SK-N-SH (cell line): ENCODE measurements at regions not wholly inside any gene's neighbourhood (a gene's known extent, or its start where the extent isn't known, plus 50 kb on each side); places are given as distances from the start of the nearest gene placed in this dataset.

ENCODE experiments used
- CTCF ChIA-PET: fragments of 300-600, 350-600 bp; formaldehyde crosslinking; extraction: SDS; loops from one replicate; lab custom pipeline; 2021; lab: Yijun Ruan, JAX
- POLR2A ChIA-PET: fragments of 350-600 bp; sonication (Branson Sonifier 250); formaldehyde crosslinking; extraction: SDS; loops from one replicate; lab custom pipeline; 2020; ENCODE audit warnings: antibody characterized with exemption, inconsistent platforms; lab: Yijun Ruan, JAX
- DNase-seq: peaks from one replicate; pipeline ENCODE4 v3.0.0; 2012
- H2AFZ ChIP-seq: fragments of 200-600 bp; sonication (generic); 2 replicates; pipeline ENCODE4 v1.8.1; 2016; ENCODE audit warnings: antibody characterized with exemption, mild to moderate bottlenecking, low read depth
- H3F3A ChIP-seq: fragments of 200-600 bp; sonication (generic); replicated peaks from 2 replicates; pipeline ENCODE3; 2016; ENCODE audit warnings: antibody characterized with exemption, mild to moderate bottlenecking; ENCODE audit not compliant: insufficient read depth
- H3K27ac ChIP-seq, 2 experiments: fragments of 200-500 bp in 1 of 2; fragments of 200-600 bp in 1 of 2; sonication (Bioruptor generic) in 1 of 2; sonication (generic), shearing (Covaris generic) in 1 of 2; 2 replicates each; pipeline versions ENCODE4 v1.5.1 to v1.6.1; 2014 to 2016; ENCODE audit warnings: low read depth in 2 of 2, inconsistent platforms in 1 of 2, low read length in 1 of 2, mild to moderate bottlenecking in 1 of 2, mixed read lengths in 1 of 2
- H3K27me3 ChIP-seq: fragments of 200-600 bp; sonication (generic), shearing (Covaris generic); 2 replicates; pipeline ENCODE4 v1.6.1; 2016; ENCODE audit warnings: mixed run types; ENCODE audit not compliant: insufficient read depth
- H3K36me3 ChIP-seq, 2 experiments: fragments of 200-500 bp in 1 of 2; fragments of 200-600 bp in 1 of 2; sonication (Bioruptor generic) in 1 of 2; sonication (generic) in 1 of 2; replicated peaks in 1 of 2; 2 replicates each; pipeline versions ENCODE3 to v1.5.1; 2014 to 2016; ENCODE audit warnings: low read length in 1 of 2, mild to moderate bottlenecking in 1 of 2; ENCODE audit not compliant: insufficient read depth in 2 of 2, control insufficient read depth in 1 of 2
- H3K4me1 ChIP-seq, 2 experiments: fragments of 200-500 bp in 1 of 2; fragments of 200-600 bp in 1 of 2; sonication (Bioruptor generic) in 1 of 2; sonication (generic), shearing (Covaris generic) in 1 of 2; 2 replicates each; pipeline versions ENCODE4 v1.5.1 to v1.6.1; 2014 to 2016; ENCODE audit warnings: low read depth in 1 of 2, low read length in 1 of 2, mixed run types in 1 of 2; ENCODE audit not compliant: insufficient read depth in 2 of 2, control insufficient read depth in 1 of 2
- H3K4me2 ChIP-seq: fragments of 200-600 bp; sonication (generic), shearing (Covaris generic); 2 replicates; pipeline ENCODE4 v1.6.1; 2017; ENCODE audit warnings: mixed run types
- H3K4me3 ChIP-seq, 2 experiments: fragments of 200-500 bp in 1 of 2; fragments of 200-600 bp in 1 of 2; sonication (Bioruptor generic) in 1 of 2; sonication (generic), shearing (Covaris generic) in 1 of 2; 2 replicates each; pipeline versions ENCODE4 v1.5.1 to v1.8.1; 2014 to 2016; ENCODE audit warnings: low read depth in 2 of 2, inconsistent platforms in 1 of 2, low read length in 1 of 2, mild to moderate bottlenecking in 1 of 2, mixed read lengths in 1 of 2, moderate library complexity in 1 of 2
- H3K79me2 ChIP-seq: fragments of 200-600 bp; sonication (generic); 2 replicates; pipeline ENCODE4 v1.8.1; 2017; ENCODE audit warnings: mild to moderate bottlenecking; ENCODE audit not compliant: insufficient read depth
- H3K9ac ChIP-seq: fragments of 200-600 bp; sonication (generic); 2 replicates; pipeline ENCODE4 v1.6.1; 2017; ENCODE audit warnings: mixed run types
- H3K9me2 ChIP-seq: fragments of 200-600 bp; sonication (generic); 2 replicates; pipeline ENCODE4 v1.6.1; 2017; ENCODE audit warnings: mixed run types
- H3K9me3 ChIP-seq: fragments of 200-600 bp; sonication (generic); 2 replicates; pipeline ENCODE4 v1.6.1; 2017; ENCODE audit warnings: mixed run types, mild to moderate bottlenecking, moderate library complexity
- H4K20me1 ChIP-seq: fragments of 200-600 bp; sonication (generic); 2 replicates; pipeline ENCODE4 v1.6.1; 2017; ENCODE audit warnings: mild to moderate bottlenecking, mixed run types; ENCODE audit not compliant: insufficient read depth
- EP300 ChIP-seq, 2 experiments: IDR thresholded peaks; 2 replicates each; pipeline versions ENCODE4 v1.4.0 to v1.6.1; 2012; ENCODE audit warnings: borderline replicate concordance in 1 of 2, low read depth in 1 of 2, low read length in 1 of 2
- FOXM1 ChIP-seq: IDR thresholded peaks from 2 replicates; pipeline ENCODE4 v1.4.0; 2012; ENCODE audit warnings: low read depth, mild to moderate bottlenecking
- NRF1 ChIP-seq: IDR thresholded peaks from 2 replicates; pipeline ENCODE4 v1.6.1; 2012; ENCODE audit warnings: low read depth, mild to moderate bottlenecking, low read length
- POLR2AphosphoS5 ChIP-seq: IDR thresholded peaks from 2 replicates; pipeline ENCODE4 v1.6.1; 2012; ENCODE audit warnings: low read depth, low read length
- RFX5 ChIP-seq: IDR thresholded peaks from 2 replicates; pipeline ENCODE4 v1.6.1; 2012; ENCODE audit warnings: mild to moderate bottlenecking, improper control_type of control experiment, low read length
- RXRA ChIP-seq: IDR thresholded peaks from 2 replicates; pipeline ENCODE4 v1.4.0; 2012; ENCODE audit warnings: low read depth, mild to moderate bottlenecking, borderline replicate concordance
- TAF1 ChIP-seq: IDR thresholded peaks from 2 replicates; pipeline ENCODE4 v1.6.1; 2012; ENCODE audit warnings: low read depth, mild to moderate bottlenecking, low read length, moderate library complexity, borderline replicate concordance
- TCF12 ChIP-seq: IDR thresholded peaks from 2 replicates; pipeline ENCODE4 v1.4.0; 2012
- YY1 ChIP-seq: IDR thresholded peaks from 2 replicates; pipeline ENCODE4 v1.4.0; 2012; ENCODE audit warnings: low read depth, mild to moderate bottlenecking
- WGBS: methylation state at CpG from one replicate; pipeline ENCODE4 v1.1.6; 2017; ENCODE audit warnings: low lambda C conversion rate; 5-methylcytosine and 5-hydroxymethylcytosine counted together
- TF ChIP-seq, protein P1 (sequence below): fragments of 150-350 bp; IDR thresholded peaks from 2 replicates; pipeline ENCODE4 v1.6.1; 2016; ENCODE audit warnings: mild to moderate bottlenecking, low read depth, low read length
- TF ChIP-seq, protein P2 (sequence below): IDR thresholded peaks from 2 replicates; pipeline ENCODE4 v1.4.0; 2012; ENCODE audit warnings: low read depth, borderline replicate concordance
- TF ChIP-seq, protein P3 (sequence below): IDR thresholded peaks from 2 replicates; pipeline ENCODE4 v1.6.1; 2012; ENCODE audit warnings: mild to moderate bottlenecking, low read depth, low read length, moderate library complexity
- TF ChIP-seq, protein P4 (sequence below): IDR thresholded peaks from 2 replicates; pipeline ENCODE4 v1.4.0; 2012; ENCODE audit warnings: low read depth, borderline replicate concordance
- TF ChIP-seq, protein P5 (sequence below): fragments of 150-350 bp; IDR thresholded peaks from 2 replicates; pipeline ENCODE4 v1.6.1; 2017; ENCODE audit warnings: antibody characterized with exemption, low read length, low read depth, borderline replicate concordance

DNA sequence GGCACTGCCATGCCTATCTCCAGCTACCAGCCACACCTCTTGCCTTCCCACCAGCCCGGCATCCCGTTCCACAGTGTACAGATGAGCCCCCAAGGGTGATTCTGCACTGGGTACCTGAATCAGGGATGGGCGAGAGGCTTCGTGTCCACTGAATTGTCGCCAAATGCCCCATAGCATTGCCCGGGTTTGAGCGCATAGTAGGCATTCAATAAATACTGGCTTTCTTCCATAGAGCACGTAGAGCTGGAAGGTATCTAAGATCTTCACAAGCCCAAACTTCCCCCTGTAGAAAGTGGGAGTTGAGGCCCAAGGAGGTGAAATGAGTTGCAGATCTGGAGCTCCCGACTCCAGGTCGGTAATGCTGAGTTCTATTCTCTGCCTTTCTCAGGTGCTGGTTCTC, 358.7 kb downstream of the LPIN1 start:
- Histone ChIP-seq H3F3A (no peaks in the 10 kb centered on the region), H2AFZ (no peak overlapping the region), H3K4me1 (peaks cover 0 to 26% of the 10 kb centered on the region in 2 experiments; a peak in 2 of 4 replicates), H3K4me3 (no peak overlapping the region), H3K36me3 (no peaks in the 10 kb centered on the region), H3K9me2 (no peaks in the 10 kb centered on the region), H4K20me1 (no peaks in the 10 kb centered on the region), H3K27me3 (no peaks in the 10 kb centered on the region), H3K4me2 (no peak overlapping the region), H3K9me3 (no peaks in the 10 kb centered on the region), H3K79me2 (no peaks in the 10 kb centered on the region), H3K27ac (no peak overlapping the region; a peak in 1 of 4 replicates), H3K9ac (no peak overlapping the region)
- POLR2A ChIA-PET, result no interaction called here
- DNase-seq, result no peak
- WGBS, result 97% methylated on average over 10 of the region's 10 CpGs
- TF ChIP-seq, protein P1, sequence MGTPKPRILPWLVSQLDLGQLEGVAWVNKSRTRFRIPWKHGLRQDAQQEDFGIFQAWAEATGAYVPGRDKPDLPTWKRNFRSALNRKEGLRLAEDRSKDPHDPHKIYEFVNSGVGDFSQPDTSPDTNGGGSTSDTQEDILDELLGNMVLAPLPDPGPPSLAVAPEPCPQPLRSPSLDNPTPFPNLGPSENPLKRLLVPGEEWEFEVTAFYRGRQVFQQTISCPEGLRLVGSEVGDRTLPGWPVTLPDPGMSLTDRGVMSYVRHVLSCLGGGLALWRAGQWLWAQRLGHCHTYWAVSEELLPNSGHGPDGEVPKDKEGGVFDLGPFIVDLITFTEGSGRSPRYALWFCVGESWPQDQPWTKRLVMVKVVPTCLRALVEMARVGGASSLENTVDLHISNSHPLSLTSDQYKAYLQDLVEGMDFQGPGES, result no peak
- CTCF ChIA-PET, result interaction anchor here (0.7 to 1.6 kb wide), 2 partner anchors 9 to 15 kb away, joined by 3 read pairs; no protein-coding TSS in a partner anchor

DNA sequence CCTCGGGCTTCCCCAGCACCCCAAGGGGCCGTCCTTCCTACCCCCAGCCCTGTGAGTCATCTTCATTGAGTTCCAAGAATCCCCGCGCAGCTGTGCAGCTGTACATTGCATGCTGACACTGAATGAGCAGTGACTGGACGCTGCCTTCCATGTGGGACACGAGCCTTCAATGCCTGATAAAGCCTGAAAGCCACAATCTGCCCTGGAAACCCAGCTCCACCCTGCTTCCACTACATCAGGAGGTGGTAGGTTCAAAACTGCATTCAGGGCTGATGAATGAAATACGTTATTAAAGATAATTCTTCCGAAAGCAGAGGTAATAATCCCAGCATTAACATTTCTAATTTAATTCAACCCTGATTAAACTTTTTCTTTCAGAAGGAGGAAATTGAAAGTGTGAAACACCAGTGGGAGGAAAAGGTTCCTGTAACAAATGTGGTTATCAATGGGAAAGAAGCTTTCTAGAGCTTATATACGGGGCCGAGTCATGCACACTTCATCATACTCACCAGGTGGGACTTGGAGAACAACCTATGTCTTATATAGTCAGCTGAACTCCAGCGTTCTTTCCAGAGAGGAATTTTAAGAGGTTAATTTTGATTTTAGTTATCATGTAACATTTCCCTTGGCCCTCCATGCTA, 360.1 kb downstream of the LPIN1 start:
- no peaks in the 10 kb centered on the region for H4K20me1 ChIP-seq
- H3K27ac ChIP-seq, result peak overlapping the region in 1 of 2 experiments; percentile 85; a peak in 2 of 4 replicates
- peaks cover 0 to 26% of the 10 kb centered on the region in 2 experiments; a peak in 2 of 4 replicates for H3K4me1 ChIP-seq
- no peak overlapping the region for H3K9ac ChIP-seq
- peak; percentile 21 for DNase-seq
- POLR2A ChIA-PET, result no interaction called here
- H3K27me3 ChIP-seq, result no peaks in the 10 kb centered on the region
- peak overlapping the region; percentile 14; the same call in 1 of the 2 replicates for H3K4me2 ChIP-seq
- H3K9me3 ChIP-seq, result no peaks in the 10 kb centered on the region
- no peaks in the 10 kb centered on the region for H3K79me2 ChIP-seq
- CTCF ChIA-PET, result interaction anchor here (0.7 to 1.6 kb wide), 3 partner anchors 8 to 15 kb away, joined by 3 to 4 read pairs (median 3); no protein-coding TSS in a partner anchor
- H3K36me3 ChIP-seq, result no peaks in the 10 kb centered on the region
- no peak overlapping the region for H2AFZ ChIP-seq
- no peaks in the 10 kb centered on the region for H3K9me2 ChIP-seq
- no peak overlapping the region for H3K4me3 ChIP-seq
- WGBS, result 39% methylated on average over 11 of the region's 11 CpGs
- H3F3A ChIP-seq, result no peaks in the 10 kb centered on the region
- TF ChIP-seq NRF1 (0 out of 2 replicates have a peak, but pooled peaks have one; percentile 12), TAF1 (no peak; the same call in 1 of the 2 replicates), EP300 (IDR thresholded peaks at IDR 0.05; ENCODE audit: borderline replicate concordance in 1 of 2, low read depth in 1 of 2, low read length in 1 of 2) (peak in 1 of 2 experiments; percentile 95; a peak in 2 of 4 replicates), RFX5 (no peak), POLR2AphosphoS5 (peak; percentile 82; the same call in 1 of the 2 replicates), TCF12 (peak; percentile 99), RXRA (peak; percentile 88), FOXM1 (no peak), YY1 (no peak)
- TF ChIP-seq, protein P1, result no peak
- TF ChIP-seq, protein P2, sequence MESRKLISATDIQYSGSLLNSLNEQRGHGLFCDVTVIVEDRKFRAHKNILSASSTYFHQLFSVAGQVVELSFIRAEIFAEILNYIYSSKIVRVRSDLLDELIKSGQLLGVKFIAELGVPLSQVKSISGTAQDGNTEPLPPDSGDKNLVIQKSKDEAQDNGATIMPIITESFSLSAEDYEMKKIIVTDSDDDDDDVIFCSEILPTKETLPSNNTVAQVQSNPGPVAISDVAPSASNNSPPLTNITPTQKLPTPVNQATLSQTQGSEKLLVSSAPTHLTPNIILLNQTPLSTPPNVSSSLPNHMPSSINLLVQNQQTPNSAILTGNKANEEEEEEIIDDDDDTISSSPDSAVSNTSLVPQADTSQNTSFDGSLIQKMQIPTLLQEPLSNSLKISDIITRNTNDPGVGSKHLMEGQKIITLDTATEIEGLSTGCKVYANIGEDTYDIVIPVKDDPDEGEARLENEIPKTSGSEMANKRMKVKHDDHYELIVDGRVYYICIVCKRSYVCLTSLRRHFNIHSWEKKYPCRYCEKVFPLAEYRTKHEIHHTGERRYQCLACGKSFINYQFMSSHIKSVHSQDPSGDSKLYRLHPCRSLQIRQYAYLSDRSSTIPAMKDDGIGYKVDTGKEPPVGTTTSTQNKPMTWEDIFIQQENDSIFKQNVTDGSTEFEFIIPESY, result peak; percentile 79; the same call in 1 of the 2 replicates
- TF ChIP-seq, protein P3, sequence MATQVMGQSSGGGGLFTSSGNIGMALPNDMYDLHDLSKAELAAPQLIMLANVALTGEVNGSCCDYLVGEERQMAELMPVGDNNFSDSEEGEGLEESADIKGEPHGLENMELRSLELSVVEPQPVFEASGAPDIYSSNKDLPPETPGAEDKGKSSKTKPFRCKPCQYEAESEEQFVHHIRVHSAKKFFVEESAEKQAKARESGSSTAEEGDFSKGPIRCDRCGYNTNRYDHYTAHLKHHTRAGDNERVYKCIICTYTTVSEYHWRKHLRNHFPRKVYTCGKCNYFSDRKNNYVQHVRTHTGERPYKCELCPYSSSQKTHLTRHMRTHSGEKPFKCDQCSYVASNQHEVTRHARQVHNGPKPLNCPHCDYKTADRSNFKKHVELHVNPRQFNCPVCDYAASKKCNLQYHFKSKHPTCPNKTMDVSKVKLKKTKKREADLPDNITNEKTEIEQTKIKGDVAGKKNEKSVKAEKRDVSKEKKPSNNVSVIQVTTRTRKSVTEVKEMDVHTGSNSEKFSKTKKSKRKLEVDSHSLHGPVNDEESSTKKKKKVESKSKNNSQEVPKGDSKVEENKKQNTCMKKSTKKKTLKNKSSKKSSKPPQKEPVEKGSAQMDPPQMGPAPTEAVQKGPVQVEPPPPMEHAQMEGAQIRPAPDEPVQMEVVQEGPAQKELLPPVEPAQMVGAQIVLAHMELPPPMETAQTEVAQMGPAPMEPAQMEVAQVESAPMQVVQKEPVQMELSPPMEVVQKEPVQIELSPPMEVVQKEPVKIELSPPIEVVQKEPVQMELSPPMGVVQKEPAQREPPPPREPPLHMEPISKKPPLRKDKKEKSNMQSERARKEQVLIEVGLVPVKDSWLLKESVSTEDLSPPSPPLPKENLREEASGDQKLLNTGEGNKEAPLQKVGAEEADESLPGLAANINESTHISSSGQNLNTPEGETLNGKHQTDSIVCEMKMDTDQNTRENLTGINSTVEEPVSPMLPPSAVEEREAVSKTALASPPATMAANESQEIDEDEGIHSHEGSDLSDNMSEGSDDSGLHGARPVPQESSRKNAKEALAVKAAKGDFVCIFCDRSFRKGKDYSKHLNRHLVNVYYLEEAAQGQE, result peak; percentile 57; the same call in 1 of the 2 replicates
- TF ChIP-seq, protein P4, sequence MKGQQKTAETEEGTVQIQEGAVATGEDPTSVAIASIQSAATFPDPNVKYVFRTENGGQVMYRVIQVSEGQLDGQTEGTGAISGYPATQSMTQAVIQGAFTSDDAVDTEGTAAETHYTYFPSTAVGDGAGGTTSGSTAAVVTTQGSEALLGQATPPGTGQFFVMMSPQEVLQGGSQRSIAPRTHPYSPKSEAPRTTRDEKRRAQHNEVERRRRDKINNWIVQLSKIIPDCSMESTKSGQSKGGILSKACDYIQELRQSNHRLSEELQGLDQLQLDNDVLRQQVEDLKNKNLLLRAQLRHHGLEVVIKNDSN, result 0 out of 2 replicates have a peak, but pooled peaks have one; percentile 21
- TF ChIP-seq, protein P5, sequence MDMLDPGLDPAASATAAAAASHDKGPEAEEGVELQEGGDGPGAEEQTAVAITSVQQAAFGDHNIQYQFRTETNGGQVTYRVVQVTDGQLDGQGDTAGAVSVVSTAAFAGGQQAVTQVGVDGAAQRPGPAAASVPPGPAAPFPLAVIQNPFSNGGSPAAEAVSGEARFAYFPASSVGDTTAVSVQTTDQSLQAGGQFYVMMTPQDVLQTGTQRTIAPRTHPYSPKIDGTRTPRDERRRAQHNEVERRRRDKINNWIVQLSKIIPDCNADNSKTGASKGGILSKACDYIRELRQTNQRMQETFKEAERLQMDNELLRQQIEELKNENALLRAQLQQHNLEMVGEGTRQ, result no peak
